ENCODE measurements at regions not wholly inside any gene's neighbourhood (a gene's known extent, or its start where the extent isn't known, plus 50 kb on each side); places are given as distances from the start of the nearest gene placed in this dataset.
"Not testable (repeated sequence)": the region's sequence is repeated elsewhere in the genome, so short reads cannot be mapped to it uniquely, and the experiment has no call there.

DNA sequence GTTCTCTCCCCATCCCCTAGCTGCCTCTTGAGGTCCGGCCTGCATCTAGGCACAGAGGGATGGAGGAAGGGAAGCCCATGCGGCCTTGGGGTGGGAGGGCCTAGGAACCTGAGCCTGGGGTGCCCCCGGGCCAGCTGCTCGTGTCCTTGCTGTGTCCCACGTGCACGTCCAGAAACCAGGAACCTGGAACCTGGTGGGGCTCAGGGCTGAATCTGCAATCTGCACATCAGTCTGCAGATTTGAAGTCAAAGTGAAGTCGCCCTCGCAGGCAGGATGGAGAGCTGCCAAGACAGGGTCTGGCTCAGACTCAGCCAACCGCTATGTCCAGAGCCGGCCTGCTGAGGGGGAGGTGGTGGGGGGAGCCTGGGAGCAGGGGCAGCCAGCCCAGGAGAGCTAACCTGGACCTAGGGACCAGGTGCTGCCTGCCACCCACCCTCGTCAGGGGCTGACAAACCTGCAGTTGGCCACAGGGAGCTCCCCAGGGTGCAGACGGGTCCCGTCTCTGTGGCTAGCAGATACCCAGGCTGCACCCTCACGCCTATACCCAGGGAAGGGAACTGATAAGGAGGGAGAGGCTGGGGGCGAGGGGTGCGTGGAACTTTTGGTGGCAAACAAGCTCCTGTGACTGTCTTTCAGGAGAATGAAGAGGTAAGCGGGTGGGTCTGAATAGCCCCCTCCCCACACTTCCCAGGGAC lies 103.5 kb upstream of the SIMC1 start:
- no peak overlapping the region for H3K4me3 ChIP-seq (ENCODE audit: low read depth, low read length)

DNA sequence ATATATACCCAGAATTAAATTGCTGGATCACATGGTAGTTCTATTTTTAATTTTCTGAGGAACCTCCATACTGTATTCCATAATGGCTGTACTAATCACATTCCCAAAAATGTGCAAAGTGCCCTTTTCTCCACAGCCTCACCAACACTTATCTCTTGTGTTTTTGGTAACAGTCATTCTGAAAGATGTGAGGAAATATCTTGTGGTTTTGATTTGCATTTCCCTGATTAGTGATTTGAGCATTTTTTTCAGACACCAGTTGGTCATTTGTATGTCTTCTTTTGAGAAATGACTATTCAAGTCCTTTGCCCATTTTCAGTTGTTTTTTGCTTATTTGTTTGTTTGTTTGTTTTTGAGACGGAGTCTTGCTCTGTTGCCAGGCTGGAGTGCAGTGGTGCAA lies 98.1 kb upstream of the SIMC1 start:
- H3K4me3 ChIP-seq (ENCODE audit: low read depth, low read length) = not testable (repeated sequence)

DNA sequence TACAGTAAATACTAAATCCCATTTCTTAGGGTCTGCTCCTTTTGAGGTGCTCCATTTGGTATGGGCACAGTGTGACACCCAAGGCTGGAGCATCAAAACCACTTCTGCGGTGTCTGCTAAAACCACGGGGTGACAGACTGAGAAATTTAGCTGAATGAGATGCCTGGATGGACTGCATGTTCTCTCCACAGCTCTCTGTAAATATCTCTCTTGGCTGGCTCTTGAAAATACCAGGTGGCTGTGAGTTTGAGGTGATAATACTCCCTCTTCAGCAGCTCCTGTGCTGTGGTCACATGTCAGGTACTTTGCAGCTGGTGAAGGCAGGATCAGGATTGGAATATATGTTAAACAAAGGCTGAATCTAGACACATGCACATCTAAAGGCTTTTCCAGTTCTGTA lies 93.7 kb upstream of the SIMC1 start:
- H3K4me3 ChIP-seq (ENCODE audit: low read depth, low read length) = no peak overlapping the region

DNA sequence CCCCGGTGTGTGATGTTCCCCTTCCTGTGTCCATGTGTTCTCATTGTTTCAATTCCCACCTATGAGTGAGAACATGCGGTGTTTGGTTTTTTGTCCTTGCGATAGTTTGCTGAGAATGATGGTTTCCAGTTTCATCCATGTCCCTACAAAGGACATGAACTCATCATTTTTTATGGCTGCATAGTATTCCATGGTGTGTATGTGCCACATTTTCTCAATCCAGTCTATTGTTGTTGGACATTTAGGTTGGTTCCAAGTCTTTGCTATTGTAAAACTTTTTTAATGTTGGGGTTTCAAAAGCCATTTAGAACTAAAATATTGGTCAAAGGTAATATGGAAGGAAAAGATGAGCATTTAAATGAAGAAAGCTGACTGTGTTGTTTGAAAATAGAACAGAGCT lies 88.3 kb upstream of the SIMC1 start:
- not testable (repeated sequence) for H3K4me3 ChIP-seq (ENCODE audit: low read depth, low read length)

DNA sequence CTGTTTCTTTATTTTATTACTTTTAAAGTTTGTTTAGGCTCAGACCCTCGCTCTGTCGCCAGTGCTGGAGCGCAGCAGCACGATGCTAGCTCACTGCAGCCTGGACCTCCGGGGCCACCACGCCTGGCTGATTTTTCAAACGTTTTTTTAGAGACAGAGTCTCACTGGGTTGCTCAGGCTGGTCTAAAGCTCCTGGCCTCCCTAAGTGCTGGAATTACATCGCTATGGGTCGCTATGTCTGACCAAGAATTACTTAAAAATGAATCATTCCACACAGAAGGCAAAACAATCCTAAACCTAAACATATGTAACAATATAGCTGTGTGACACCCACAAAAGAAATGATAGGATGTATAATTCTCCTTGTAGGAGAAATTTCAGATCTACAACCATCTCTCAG lies 86.9 kb upstream of the SIMC1 start:
- H3K4me3 ChIP-seq (ENCODE audit: low read depth, low read length) = no peak overlapping the region

DNA sequence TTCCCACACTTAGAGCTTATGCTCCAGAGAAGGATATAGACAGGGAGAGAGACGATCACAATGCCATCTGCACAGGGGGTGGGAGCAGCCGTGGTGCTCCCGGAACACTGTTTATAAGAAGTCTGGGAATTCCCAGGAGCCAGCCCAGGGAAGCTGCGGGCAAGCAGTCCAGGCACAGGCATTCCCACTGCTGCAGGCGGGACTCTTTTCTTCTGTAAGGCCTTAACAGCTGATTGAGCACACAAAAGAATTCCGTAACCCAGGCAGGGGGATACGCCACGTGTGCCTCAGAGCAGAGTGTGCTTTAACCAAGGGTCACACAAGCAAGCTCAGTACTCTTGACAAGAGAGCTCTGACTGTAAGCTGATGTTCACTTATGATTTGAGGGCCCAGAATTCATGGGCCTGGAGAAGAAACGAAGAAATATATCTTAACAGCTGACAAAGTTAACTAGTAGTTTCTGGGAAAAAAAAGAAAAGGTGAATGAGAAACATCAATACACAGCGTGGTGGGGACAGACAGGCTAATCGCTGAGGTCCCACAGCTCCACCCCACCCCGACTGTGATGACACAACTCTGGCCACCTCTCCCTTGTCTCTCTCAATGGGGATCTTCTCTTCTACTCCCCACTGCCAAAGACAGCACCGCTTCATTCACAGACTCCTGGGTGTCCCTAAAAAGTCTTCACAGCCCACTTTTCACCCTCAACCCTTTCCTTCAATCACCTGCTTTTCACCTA lies 85.9 kb upstream of the SIMC1 start:
- no peak overlapping the region for H3K4me3 ChIP-seq (ENCODE audit: low read depth, low read length)

DNA sequence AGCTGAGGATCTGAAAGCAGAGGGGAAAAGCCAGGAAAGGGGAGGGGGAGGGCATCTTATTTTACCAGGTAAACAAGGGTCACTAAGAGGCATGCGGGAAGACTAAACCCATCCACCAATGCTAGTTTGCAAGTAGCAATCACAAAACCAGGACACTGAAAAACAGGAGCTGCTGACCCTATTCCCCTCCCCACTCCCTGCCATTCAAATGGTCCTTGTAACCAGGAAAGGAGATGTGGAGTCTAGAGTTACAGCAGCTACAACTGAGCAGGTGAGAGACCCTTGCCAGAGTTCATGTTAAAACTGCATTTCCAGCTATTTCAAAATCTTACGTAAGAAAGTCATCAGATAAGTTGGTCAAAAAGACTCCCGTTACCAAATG lies 85.3 kb upstream of the SIMC1 start:
- no peak overlapping the region for H3K4me3 ChIP-seq (ENCODE audit: low read depth, low read length)

DNA sequence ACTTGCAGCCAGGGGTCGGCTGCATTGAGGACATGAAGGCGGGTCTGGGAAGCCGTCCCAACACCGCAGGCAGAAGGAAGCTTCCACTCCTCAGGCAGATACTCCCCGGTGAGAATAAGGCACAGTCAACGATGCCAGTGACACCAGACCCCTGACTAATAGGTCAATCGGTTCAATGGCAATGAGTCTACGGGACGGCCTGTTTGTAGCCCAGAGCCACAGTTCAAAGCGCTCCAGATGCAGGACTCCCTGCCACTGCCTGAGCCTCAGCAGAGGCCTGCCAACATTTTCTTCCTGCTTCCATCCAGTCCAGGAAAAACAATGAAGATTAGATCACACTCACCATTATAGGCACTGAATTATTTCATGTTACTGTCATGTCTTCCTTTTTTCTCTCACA lies 84.5 kb upstream of the SIMC1 start:
- no peak overlapping the region for H3K4me3 ChIP-seq (ENCODE audit: low read depth, low read length)

DNA sequence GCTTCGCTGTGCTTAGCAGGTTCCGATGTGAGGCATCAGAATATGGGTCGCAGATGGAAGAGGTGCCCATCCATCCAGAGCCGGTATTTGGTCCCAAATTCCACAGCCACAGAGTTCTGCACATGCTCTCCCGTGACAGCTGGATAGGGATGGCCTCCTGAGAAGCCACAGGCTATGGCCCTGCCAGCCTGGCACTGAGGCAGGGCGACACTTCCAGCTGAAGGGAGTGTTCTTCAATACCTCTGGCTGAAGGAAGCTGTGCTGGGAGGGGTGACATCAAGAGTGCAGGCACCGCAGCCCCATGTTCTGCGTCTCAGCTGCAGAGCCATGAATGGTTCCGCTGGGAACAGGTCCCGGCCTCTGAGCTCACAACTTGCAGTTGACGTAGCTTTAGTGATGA lies 83.4 kb upstream of the SIMC1 start:
- H3K4me3 ChIP-seq (ENCODE audit: low read depth, low read length) = no peak overlapping the region

DNA sequence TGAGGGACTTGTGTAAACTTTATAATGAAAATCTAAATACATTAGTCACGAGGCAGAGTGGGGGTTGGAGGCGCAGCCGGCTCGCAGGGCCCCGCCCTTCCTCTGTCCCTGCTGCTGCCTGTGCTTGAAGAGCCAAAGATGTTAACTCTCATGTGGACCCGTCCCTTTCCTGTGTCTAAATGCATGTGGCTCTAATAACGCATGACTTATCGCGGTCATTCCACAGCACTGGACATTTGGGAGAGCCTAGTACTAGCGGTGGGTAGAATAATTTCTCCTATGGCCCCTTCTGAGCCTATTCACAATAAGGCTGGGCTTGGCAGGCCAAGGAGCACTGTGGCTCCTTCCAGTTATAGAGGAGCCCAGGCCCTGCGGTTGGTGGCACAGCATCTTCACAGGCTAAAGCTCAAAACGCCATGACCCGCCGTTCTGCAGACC lies 82.3 kb upstream of the SIMC1 start:
- no peak overlapping the region for H3K4me3 ChIP-seq (ENCODE audit: low read depth, low read length)

DNA sequence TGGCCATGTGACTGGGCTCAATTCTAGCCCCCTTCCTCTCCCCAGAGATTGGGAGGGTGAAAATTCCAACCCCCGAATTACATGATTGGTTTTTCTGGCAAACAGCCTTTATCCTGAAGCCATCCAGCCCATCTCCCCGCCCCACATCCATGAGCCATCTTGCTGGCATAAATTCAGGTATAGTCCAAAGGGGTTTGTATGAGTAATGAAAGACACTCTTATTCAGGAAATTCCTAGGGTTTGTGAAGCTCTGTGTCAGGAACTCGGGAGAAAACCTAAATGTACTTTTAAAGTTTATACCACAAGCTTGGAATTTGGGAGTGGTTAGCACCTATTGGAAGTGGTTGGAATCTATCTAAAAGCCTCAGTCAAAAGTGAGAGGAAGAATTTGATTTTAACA lies 80.6 kb upstream of the SIMC1 start:
- no peak overlapping the region for H3K4me3 ChIP-seq (ENCODE audit: low read depth, low read length)

DNA sequence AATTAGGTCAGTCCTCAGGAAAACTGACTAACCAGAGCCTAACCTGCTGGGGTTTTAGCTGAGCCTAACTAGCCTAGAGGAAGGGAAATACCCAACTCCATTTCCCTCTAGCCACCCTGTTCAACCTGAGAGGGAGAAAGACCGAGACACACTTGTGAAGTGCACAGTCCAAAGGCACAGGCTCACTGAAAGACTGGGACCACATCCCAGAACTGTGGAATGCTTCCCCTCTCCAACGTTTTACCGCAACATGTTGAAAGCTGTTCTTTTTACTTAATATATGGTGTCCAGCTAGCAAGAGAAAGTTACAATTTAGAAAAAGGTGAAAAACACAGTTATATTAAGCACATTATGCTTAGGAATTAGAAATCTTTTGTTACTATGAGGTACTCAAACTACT lies 76.8 kb upstream of the SIMC1 start:
- H3K4me3 ChIP-seq (ENCODE audit: low read depth, low read length) = no peak overlapping the region

DNA sequence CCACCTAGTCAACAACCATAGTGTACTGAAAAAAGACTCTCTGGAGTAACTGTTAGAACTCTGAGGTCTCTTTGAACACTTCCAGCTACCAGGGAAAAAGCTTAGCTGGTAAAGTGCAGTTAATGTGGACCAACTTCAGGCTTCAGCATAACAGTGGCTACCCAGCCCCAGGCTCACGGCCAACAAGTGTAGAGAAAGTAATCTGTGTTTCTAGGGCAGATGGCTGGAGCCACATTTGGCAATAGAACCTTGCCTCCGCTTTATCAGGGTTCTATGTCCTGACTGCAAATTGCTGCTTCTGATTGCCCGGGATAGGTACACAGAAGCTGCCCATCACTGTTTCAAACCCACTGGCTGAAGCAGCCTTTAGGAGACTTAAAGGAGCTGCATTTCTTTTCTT lies 76.0 kb upstream of the SIMC1 start:
- H3K4me3 ChIP-seq (ENCODE audit: low read depth, low read length) = no peak overlapping the region

DNA sequence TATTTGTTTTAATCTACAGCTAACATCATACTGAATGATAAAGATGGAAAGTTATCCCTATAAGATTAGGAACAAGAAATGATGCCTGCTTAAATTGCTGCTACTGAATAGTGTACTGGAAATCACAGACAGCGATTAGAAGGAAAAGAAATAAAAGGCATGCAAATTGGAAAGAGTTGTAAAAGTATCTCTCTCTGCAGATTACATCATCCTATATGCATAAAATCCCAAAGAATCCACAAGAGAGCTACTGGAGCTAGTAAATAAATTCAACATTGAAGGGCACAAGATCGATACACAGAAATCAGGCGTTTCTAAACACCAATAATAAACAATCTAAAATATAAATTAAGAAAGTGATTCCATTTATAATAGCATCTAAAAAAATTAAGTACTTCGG lies 75.3 kb upstream of the SIMC1 start:
- H3K4me3 ChIP-seq (ENCODE audit: low read depth, low read length) = no peak overlapping the region

DNA sequence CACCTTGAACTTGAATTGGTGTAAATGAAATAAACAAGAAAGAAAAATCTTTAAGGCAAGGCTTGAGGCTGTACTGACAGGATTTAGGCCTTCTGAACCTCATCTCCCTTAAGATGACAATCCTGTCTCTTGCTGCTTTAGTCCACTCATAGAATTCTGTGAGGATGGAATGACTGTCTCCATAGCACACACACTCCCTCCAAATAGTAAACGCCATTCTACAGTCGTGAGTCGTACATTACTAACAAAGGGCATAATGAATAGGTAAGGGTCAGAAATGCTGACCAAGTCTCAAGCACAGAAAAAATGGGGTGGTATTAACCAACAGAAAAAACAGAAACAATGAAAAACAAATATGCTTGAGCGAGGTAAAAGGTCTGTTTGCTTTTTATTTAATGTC lies 71.8 kb upstream of the SIMC1 start:
- no peak overlapping the region for H3K4me3 ChIP-seq (ENCODE audit: low read depth, low read length)

DNA sequence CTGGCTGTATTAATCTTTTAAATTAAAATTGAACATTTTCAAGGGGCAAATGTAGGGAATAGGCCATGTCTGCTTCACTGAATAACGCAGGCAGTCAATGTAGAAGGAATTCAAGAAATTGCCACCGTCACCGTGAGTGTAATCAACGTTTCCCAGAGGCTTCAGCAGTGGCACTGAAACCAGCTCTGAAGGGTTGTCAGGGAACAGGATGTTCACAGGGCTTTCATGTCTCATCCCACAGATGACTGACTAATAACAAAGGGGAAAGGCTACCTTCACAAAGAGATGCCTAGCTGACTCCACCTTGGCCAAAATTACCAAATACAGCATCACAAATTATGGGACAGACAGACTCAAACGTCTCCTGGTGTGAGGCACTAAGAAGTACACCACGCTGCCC lies 70.4 kb upstream of the SIMC1 start:
- H3K4me3 ChIP-seq (ENCODE audit: low read depth, low read length) = no peak overlapping the region

DNA sequence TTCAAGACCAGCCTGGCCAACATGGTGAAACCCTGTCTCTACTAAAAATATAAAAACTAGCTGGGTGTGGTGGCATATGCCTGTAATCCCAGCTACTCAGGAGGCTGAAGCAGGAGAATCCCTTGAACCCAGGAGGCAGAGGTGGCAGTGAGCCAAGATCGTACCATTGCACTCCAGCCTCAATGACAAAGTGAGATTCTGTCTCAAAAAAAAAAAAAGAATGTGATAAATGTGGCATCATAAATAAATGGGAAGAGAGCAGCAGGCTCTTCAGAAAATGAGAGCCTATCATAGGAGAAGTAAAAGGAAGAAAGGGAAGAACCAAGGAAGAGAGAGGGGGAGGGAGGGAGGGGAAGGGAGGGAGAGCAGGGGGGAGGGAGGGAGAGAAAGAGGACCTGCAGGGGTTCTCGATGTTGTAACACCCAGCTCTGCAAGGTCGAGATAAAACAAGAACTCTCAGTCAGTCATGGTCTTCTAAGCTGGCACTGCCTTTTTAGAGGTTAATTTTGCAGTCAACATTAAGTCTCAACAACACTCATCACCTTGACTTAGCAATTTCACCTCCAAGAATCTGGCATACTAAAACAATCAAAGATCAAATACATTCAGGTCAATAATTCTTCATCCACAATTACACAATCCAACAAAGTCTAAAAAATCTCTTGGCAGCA lies 68.7 kb upstream of the SIMC1 start:
- H3K4me3 ChIP-seq (ENCODE audit: low read depth, low read length) = no peak overlapping the region

DNA sequence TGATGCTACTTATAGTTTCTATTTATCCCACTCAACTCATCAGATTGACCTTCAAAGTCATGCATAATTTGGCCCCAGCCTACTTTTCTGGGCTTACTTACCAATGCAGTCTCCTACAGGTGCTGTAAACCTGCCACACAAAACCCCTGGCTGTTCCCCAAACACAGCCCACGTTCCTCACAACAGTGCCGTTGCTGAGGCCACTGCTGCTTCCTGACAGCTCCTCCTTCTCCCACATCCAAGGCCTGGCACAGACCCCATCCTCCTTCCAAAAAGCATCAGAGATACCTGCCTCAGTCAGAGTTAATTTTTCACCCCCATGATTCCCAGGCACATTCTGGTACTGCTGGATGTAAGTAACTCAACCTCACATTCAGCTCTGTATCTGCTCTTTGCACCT lies 68.1 kb upstream of the SIMC1 start:
- no peak overlapping the region for H3K4me3 ChIP-seq (ENCODE audit: low read depth, low read length)

DNA sequence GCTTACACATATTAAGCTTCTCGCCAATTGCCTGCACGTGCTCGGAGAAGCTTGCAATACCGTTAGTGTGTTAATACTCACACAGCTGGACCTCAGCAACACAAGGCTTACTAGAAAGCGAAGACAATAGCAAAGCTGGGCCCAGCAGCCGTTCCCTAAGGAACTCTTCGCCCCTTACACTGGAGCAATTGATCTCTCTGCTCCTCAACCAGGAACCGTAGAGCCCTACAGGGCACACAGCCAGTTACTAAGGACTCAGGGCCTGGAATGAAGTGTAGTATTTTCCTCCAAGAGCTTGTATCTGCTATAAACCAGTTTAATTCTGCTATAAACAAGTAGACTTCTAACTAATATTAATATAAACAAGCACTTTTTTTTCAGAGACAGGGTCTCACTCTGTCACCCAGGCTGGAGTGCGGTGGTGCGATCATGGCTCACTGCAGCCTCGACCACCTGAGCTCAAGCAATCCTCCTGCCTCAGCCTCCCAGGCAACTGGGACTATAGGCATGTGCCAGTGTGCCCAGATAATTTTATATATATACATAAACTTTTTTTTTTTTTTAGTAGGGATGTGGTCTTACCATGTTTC lies 67.0 kb upstream of the SIMC1 start:
- no peak overlapping the region for H3K4me3 ChIP-seq (ENCODE audit: low read depth, low read length)

DNA sequence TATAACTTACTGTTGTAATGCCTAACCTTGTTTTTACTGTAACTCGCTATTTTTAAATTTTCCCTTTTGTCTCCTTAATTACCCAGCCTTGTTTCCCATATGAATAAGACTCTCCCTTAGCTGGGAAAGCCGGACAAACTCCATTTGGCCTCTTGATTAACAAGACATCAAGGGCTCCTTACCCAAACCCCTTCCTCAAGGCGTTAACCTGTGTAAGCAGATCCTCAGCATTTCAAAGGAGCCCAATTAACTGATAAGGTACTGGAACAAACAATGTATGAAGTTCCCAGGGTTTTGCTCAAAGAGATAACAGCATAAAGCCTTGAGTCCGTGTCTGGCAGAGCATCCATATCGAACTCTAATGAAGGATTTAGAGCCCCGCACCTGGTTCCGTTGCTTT lies 66.0 kb upstream of the SIMC1 start:
- H3K4me3 ChIP-seq (ENCODE audit: low read depth, low read length) = no peak overlapping the region

DNA sequence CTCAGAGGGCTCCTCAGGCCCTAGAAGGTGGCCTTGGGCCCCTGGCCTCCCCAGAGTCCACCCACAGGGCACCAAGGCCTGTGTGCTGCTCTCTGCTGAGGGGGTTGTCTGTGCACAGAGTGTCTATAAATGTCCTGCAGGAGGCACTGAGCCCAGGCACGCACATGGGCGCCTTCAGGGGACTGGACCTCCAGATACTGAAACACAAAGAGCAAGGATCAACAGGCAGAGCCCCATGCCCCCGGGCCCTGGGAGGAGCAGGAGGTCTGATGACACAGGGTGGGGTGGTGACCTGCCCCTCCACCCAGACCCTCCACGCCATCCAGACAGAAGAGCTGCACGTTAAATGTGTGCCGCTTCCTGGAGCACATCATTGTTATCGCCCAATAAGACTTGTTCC lies 64.6 kb upstream of the SIMC1 start:
- H3K4me3 ChIP-seq (ENCODE audit: low read depth, low read length) = no peak overlapping the region
